ENCODE measurements at regions not wholly inside any gene's neighbourhood (a gene's known extent, or its start where the extent isn't known, plus 50 kb on each side); places are given as distances from the start of the nearest gene placed in this dataset.

GRCh38 chr10:62554632-62555199 lies 180.5 kb downstream of the ZNF365 start:
- DNase-seq, result peak; percentile 55

- no peak for DNase-seq
Observed at GRCh38 chr10:62559481-62560200, 185.5 kb downstream of the ZNF365 start.

- no peak for DNase-seq
Observed at GRCh38 chr10:62560201-62560819, 186.1 kb downstream of the ZNF365 start.

GRCh38 chr10:62561151-62561550 lies 187.0 kb downstream of the ZNF365 start:
- DNase-seq, result no peak

- DNase-seq, result no peak
Observed at GRCh38 chr10:62562101-62562500, 187.9 kb downstream of the ZNF365 start.

GRCh38 chr10:62562795-62563194 lies 188.6 kb downstream of the ZNF365 start:
- DNase-seq, result no peak

GRCh38 chr10:62573929-62574328 lies 199.8 kb downstream of the ZNF365 start:
- DNase-seq, result no peak

- no peak for DNase-seq
Observed at GRCh38 chr10:62577076-62577475, 202.9 kb downstream of the ZNF365 start.

GRCh38 chr10:62577666-62578291 lies 203.6 kb downstream of the ZNF365 start:
- no peak for DNase-seq

GRCh38 chr10:62578301-62578700 lies 204.1 kb downstream of the ZNF365 start:
- DNase-seq, result no peak

GRCh38 chr10:62578916-62579315 lies 204.7 kb downstream of the ZNF365 start:
- no peak for DNase-seq

GRCh38 chr10:62580396-62580795 lies 206.2 kb downstream of the ZNF365 start:
- DNase-seq, result no peak

- DNase-seq, result no peak
Observed at GRCh38 chr10:62581351-62581750, 207.2 kb downstream of the ZNF365 start.

- DNase-seq, result no peak
Observed at GRCh38 chr10:62582101-62582705, 208.0 kb downstream of the ZNF365 start.

- no peak for DNase-seq
Observed at GRCh38 chr10:62582804-62583208, 208.6 kb downstream of the ZNF365 start.

- DNase-seq, result no peak
Observed at GRCh38 chr10:62583876-62584615, 209.9 kb downstream of the ZNF365 start.

- no peak for DNase-seq
Observed at GRCh38 chr10:62584731-62585130, 210.6 kb downstream of the ZNF365 start.

GRCh38 chr10:62585211-62585775 lies 211.1 kb downstream of the ZNF365 start:
- no peak for DNase-seq

GRCh38 chr10:62587011-62587410 lies 212.8 kb downstream of the ZNF365 start:
- no peak for DNase-seq

- no peak for DNase-seq
Observed at GRCh38 chr10:62588116-62588515, 213.9 kb downstream of the ZNF365 start.

- no peak for DNase-seq
Observed at GRCh38 chr10:62589689-62590088, 214.8 kb upstream of the ADO start.

- DNase-seq, result no peak
Observed at GRCh38 chr10:62590306-62590705, 214.2 kb upstream of the ADO start.

Measured in COR-L47 (cell line).